Astrocyte of the spinal cord (primary cell): ENCODE measurements at regions not wholly inside any gene's neighbourhood (a gene's known extent, or its start where the extent isn't known, plus 50 kb on each side); places are given as distances from the start of the nearest gene placed in this dataset.

Source experiments
- DNase-seq: peaks from one replicate; pipeline ENCODE4 v3.0.0; 2011; ENCODE audit warnings: low read depth, low spot score
- H3K4me3 ChIP-seq: 2 replicates; pipeline ENCODE4 v1.5.1; 2011; ENCODE audit warnings: low read depth, mild to moderate bottlenecking, low read length, moderate library complexity
- CTCF ChIP-seq: IDR thresholded peaks from 2 replicates; pipeline ENCODE4 v1.5.1; 2012; ENCODE audit warnings: low read depth, mild to moderate bottlenecking, low read length, inconsistent platforms
- in situ Hi-C: cut with HindIII; loops from 2 replicates; pipeline ENCODE4 v1.10.0; 2017; ENCODE audit warnings: low sequenced_read_pairs

DNA sequence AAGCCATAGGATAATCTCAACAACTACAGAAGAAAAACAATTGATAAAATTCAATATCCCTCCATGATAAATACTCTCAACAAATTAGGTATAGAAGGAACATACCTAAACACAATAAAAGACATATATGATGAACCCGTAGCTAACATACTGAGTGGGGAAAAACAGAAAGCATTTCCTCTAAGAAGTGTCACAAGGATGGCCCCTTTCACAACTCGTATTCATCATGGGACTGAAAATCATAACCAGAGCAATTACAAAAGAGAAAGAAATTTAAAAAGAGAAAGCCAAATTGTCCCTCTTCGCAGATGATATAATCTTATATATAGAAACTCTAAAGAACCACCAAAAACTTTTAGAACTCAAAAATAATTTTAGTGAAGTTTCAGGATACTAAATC lies 146.3 kb upstream of the RGMB start:
- no peak for DNase-seq
- H3K4me3 ChIP-seq, result no peak overlapping the region
- TF ChIP-seq CTCF, result no peak
- in situ Hi-C loops, result no loop called here

- no peak for TF ChIP-seq CTCF
- DNase-seq, result no peak
- no peak overlapping the region for H3K4me3 ChIP-seq
- in situ Hi-C loops, result no loop called here
Measured at GRCh38 chr5:98630621-98631020, 142.8 kb upstream of the RGMB start.

DNA sequence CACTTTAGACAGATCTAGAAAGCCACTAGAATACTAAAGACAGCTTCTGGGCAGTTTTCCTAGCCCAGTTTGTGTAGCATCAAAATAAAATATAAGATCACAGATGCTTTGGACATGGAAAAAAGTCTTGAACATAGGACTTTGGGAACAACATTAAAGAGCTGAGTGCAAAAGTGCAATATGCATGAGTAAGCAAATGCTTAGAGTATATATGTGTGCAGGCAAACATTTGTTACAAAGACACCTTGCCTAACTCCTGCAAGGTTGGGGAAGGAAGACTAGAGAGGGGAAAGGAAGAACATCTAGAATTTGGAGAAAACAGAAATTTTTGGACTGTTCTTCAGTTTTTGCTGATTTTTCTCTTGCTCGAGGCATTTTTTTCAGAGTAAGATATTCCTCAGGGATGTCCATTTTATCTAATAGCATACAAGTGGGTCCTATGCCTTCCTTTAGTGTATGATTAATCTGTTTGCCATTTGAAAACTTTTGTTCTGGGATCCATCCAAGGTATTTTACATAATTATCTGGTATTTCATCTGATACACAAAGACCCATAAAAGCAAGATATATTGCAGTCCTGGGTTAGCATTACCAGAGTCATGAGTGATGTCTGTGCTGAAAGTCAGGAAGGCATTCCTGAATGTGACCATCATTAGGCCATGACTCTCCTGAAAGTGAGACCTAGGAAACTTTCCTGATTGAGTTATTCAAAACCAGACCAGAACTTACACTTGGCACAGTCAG lies 142.0 kb upstream of the RGMB start:
- in situ Hi-C loops, result no loop called here

DNA sequence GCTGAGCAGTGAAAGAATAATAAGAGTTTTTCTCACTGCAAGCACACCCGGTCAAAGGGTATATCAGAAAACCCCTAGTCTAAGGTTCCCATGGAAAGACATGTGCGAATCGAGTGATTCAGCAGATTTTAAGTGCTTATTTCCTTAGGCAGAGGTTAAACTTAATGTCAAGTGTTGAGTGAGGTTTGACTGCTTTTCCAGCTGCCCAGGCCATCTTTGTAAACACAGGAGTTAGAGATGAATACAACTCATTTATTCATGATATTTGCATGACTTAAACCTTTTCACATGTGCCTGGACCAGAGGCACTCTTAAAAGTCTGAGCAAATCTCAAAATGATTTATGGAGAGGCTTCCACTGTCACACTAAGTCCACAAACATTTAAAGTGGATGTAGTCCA lies 137.8 kb upstream of the RGMB start:
- in situ Hi-C loops, result no loop called here
- no peak overlapping the region for H3K4me3 ChIP-seq
- no peak for TF ChIP-seq CTCF
- peak; percentile 47 for DNase-seq

More for the DNA sequence above, 142.0 kb upstream of the RGMB start:
- TF ChIP-seq CTCF, result no peak
- no peak overlapping the region for H3K4me3 ChIP-seq
- peak; percentile 55 for DNase-seq

GRCh38 chr5:98637116-98637515 lies 136.3 kb upstream of the RGMB start:
- no peak for DNase-seq
- no peak overlapping the region for H3K4me3 ChIP-seq
- no peak for TF ChIP-seq CTCF
- in situ Hi-C loops, result no loop called here

GRCh38 chr5:98637557-98637956 lies 135.9 kb upstream of the RGMB start:
- no peak for DNase-seq
- no peak overlapping the region for H3K4me3 ChIP-seq
- in situ Hi-C loops, result no loop called here
- TF ChIP-seq CTCF, result no peak
